Right atrium auricular region (tissue), 2 donors: ENCODE measurements at regions not wholly inside any gene's neighbourhood (a gene's known extent, or its start where the extent isn't known, plus 50 kb on each side); places are given as distances from the start of the nearest gene placed in this dataset.
"Not testable (repeated sequence)": the region's sequence is repeated elsewhere in the genome, so short reads cannot be mapped to it uniquely, and the experiment has no call there.

Source experiments
- DNase-seq: peaks from one replicate; pipeline ENCODE4 v3.0.0-alpha.2; 2019; ENCODE audit warnings: low spot score
- H3K27ac ChIP-seq, 2 donors: fragments of 200-600 bp; sonication (generic); 1 replicate in 1 of 2; 2 replicates in 1 of 2; pipeline ENCODE4 v1.5.1; 2016 to 2019
- H3K27me3 ChIP-seq, 2 donors: fragments of 200-600 bp; sonication (generic); one replicate each; pipeline versions ENCODE4 v1.5.1 to v1.6.0; 2017 to 2019
- H3K36me3 ChIP-seq: fragments of 200-600 bp; sonication (generic); one replicate; pipeline ENCODE4 v1.5.1; 2016
- H3K4me1 ChIP-seq, 2 donors: fragments of 200-600 bp; sonication (generic); one replicate each; pipeline versions ENCODE4 v1.5.1 to v1.6.0; 2017 to 2019
- H3K4me3 ChIP-seq, 2 donors: fragments of 200-600 bp; sonication (generic); 1 replicate in 1 of 2; 2 replicates in 1 of 2; pipeline ENCODE4 v1.5.1; 2017 to 2019; ENCODE audit warnings: mild to moderate bottlenecking in 1 of 2, moderate library complexity in 1 of 2
- H3K9me3 ChIP-seq, 2 donors: fragments of 200-600 bp; sonication (generic); one replicate each; pipeline ENCODE4 v1.5.1; 2019
- TF ChIP-seq, protein P1 (sequence below), 2 donors: fragments of 200-600 bp; sonication (generic); IDR thresholded peaks; one replicate each; pipeline ENCODE4 v1.5.1; 2019; ENCODE audit warnings: antibody characterized with exemption in 2 of 2

DNA sequence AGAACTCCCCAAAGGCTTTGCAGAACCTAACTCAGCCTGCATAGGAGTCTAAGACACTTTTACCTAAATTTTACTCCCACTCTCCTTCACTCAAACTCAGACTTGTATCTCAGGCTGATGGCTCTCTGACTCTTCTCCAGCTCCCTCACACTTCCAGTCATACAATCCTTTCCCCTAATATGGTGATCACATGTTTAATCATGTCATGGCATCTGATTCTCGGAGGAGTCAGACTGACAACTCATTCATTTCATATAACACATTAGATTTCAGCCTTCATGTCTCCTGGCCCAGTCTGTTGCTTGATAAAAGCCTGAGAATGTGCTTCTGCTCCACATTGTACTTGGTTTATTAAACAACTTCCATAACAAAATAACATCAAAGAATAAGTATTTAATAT is 1503.9 kb upstream of the TENM4 start:
- Histone ChIP-seq H3K27me3 (no peaks in the 10 kb centered on the region), H3K9me3 (no peaks in the 10 kb centered on the region)

DNA sequence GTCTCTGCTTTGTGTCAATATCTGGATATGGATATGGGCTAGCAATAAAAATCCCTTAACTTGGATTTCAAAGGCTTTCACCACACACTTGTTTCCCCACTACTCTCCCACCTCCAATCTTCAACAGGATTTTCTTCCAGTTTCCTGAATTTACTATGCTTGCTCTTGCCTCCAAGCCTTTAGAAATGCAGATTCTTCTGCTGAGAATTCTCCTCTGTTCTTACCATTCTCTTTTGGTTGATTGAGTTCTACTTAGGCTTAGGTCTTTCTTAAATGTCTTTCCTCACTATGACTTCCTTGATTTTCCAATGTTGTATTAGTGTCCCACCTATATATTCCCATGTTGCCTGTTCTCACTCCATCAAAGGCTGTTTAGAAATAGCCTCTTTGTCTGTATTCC is 1502.4 kb upstream of the TENM4 start:
- Histone ChIP-seq H3K4me1 (no peaks in the 10 kb centered on the region), H3K27me3 (no peaks in the 10 kb centered on the region), H3K9me3 (no peaks in the 10 kb centered on the region), H3K4me3 (no peak overlapping the region), H3K36me3 (no peaks in the 10 kb centered on the region), H3K27ac (no peak overlapping the region)
- TF ChIP-seq, protein P1, sequence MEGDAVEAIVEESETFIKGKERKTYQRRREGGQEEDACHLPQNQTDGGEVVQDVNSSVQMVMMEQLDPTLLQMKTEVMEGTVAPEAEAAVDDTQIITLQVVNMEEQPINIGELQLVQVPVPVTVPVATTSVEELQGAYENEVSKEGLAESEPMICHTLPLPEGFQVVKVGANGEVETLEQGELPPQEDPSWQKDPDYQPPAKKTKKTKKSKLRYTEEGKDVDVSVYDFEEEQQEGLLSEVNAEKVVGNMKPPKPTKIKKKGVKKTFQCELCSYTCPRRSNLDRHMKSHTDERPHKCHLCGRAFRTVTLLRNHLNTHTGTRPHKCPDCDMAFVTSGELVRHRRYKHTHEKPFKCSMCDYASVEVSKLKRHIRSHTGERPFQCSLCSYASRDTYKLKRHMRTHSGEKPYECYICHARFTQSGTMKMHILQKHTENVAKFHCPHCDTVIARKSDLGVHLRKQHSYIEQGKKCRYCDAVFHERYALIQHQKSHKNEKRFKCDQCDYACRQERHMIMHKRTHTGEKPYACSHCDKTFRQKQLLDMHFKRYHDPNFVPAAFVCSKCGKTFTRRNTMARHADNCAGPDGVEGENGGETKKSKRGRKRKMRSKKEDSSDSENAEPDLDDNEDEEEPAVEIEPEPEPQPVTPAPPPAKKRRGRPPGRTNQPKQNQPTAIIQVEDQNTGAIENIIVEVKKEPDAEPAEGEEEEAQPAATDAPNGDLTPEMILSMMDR (IDR thresholded peaks at IDR 0.05) = no peak
- no peak for DNase-seq

More for the DNA sequence above, 1503.9 kb upstream of the TENM4 start:
- Histone ChIP-seq H3K4me3 (no peak overlapping the region), H3K27ac (no peak overlapping the region), H3K36me3 (no peaks in the 10 kb centered on the region), H3K4me1 (no peaks in the 10 kb centered on the region)
- TF ChIP-seq, protein P1 (IDR thresholded peaks at IDR 0.05) = no peak
- DNase-seq = no peak

DNA sequence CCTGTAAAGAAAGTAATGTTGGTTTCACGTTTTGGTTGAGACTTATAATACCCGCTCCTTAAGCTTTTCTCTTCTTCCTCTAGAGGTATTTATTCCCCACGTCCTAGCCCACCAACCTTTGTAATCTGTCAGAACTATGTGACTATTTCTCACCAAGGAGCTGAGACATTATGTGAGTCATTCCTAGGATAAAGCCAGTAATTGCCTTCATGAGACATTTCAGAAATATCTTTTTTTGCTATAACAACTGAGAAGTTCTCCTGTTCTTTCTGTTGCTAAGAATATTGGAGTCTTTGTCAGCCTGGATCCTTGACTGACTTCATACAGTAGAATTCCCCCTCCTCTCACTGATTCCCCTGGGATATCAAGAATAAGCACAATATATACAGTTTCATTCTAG is 1497.0 kb upstream of the TENM4 start:
- TF ChIP-seq, protein P1 (IDR thresholded peaks at IDR 0.05) = no peak
- Histone ChIP-seq H3K27ac (no peak overlapping the region), H3K4me1 (no peaks in the 10 kb centered on the region), H3K4me3 (no peak overlapping the region), H3K9me3 (no peaks in the 10 kb centered on the region), H3K27me3 (no peaks in the 10 kb centered on the region), H3K36me3 (no peaks in the 10 kb centered on the region)
- no peak for DNase-seq

DNA sequence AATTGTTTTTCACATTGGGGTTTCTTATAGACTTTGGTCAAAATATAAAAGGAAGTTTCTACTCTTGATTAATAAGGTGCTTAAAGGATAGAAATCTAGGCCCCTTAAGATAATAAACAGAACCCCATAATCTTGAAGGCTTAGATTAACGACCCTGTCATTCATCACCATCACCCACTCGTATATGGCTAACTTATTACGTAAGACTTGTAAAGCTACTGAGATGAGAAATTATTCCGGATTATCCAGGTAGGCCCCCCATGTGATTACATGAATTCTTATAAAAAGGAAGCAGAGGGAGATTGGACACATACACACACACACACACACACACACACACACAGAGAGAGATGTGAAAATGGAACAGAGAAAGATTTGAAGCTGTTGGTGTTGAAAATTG is 1489.2 kb upstream of the TENM4 start:
- Histone ChIP-seq H3K9me3 (no peaks in the 10 kb centered on the region), H3K4me1 (no peaks in the 10 kb centered on the region), H3K36me3 (no peaks in the 10 kb centered on the region), H3K27ac (no peak overlapping the region), H3K4me3 (no peak overlapping the region), H3K27me3 (no peaks in the 10 kb centered on the region)
- DNase-seq = no peak
- TF ChIP-seq, protein P1 (IDR thresholded peaks at IDR 0.05) = no peak

DNA sequence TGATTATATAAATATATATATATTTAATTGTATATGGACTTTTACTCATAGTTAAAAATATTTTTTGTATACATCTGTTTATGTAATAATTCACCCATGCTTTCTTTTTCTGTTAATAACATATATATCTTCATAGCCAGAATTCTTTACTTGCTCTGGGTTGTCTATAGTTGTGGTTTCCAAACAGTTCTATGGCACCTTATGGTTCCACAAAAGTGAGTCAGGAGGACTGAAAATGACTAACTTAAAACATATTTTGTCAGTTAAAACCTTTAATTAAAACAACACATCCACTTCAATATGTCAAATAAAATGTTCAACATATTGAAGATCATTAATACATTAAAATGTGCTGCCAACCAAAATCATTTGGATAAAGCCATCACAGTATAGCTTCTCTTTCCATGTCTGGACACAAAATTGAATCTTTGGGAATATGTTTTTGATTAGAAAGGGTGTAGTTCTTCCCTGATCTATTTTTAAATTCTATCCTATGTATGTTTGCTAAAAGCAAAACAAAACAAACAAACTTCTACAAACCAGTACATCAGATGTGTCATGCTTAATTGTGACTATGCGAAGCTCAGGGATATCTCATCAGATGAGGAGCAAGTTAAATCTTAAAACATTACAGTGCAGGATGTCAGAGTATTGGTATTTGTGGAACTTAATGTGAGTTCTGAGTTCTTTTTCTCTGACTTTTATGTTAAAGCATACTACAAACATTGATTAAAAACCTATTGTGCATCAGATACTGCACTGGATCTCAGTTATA is 1488.4 kb upstream of the TENM4 start:
- Histone ChIP-seq H3K4me1 (no peaks in the 10 kb centered on the region), H3K27ac (no peak overlapping the region), H3K36me3 (no peaks in the 10 kb centered on the region), H3K4me3 (no peak overlapping the region), H3K9me3 (no peaks in the 10 kb centered on the region), H3K27me3 (no peaks in the 10 kb centered on the region)
- no peak for DNase-seq
- TF ChIP-seq, protein P1 (IDR thresholded peaks at IDR 0.05) = no peak

DNA sequence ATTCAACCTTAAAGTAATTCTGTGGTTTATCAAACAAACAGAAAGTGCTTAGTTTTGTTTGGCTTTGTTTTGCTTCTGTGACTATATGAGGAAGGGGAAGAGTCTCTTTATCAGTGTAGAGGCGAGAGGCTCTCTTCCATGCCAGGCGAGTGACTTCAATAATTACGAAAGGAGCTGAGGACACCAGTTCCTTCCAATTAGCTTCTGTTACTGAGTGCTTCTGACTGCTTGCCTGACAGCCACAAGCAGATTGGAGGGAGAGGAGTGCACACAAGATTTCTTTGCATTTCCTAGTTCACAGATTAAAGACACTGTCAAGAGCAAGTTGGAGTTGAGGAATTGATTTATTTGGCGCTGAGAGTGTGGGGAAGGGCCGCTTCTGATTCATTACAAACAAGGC is 1484.5 kb upstream of the TENM4 start:
- Histone ChIP-seq H3K27me3 (no peaks in the 10 kb centered on the region), H3K36me3 (no peaks in the 10 kb centered on the region), H3K4me1 (no peaks in the 10 kb centered on the region), H3K9me3 (no peaks in the 10 kb centered on the region), H3K4me3 (no peak overlapping the region), H3K27ac (peak overlapping the region in 1 of 2 donors; percentile 32)
- no peak for DNase-seq
- TF ChIP-seq, protein P1 (IDR thresholded peaks at IDR 0.05) = no peak

DNA sequence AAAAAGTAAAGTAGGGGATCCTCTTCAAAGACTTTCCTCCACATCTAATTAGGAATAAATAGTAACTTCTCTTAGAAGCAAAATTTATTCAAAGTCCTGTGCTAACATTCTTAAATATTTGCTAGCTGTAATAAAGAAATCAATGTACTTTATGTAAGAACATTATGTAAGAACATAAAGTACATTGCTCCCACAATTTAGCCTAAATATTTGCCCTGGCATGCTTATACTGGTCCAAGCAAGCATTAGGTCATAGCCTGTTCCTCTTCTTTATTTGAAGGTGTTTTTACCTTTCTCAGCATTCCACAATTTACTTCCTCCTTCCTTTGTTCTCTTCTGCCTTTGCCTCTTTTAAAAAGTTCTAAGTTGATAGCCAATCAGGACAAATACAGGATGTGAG is 1480.5 kb upstream of the TENM4 start:
- not testable (repeated sequence) for H3K36me3 ChIP-seq, H3K27ac ChIP-seq, H3K9me3 ChIP-seq, H3K27me3 ChIP-seq, DNase-seq, H3K4me3 ChIP-seq, H3K4me1 ChIP-seq
